Smooth muscle cell of the brain vasculature (primary cell): ENCODE measurements at regions not wholly inside any gene's neighbourhood (a gene's known extent, or its start where the extent isn't known, plus 50 kb on each side); places are given as distances from the start of the nearest gene placed in this dataset.
A peak's percentile ranks its signal among the peaks of the same experiment; 100 is the strongest.

Source experiments
- DNase-seq: peaks from one replicate; pipeline ENCODE4 v3.0.0-alpha.2; 2012; ENCODE audit warnings: low read depth, low spot score

DNA sequence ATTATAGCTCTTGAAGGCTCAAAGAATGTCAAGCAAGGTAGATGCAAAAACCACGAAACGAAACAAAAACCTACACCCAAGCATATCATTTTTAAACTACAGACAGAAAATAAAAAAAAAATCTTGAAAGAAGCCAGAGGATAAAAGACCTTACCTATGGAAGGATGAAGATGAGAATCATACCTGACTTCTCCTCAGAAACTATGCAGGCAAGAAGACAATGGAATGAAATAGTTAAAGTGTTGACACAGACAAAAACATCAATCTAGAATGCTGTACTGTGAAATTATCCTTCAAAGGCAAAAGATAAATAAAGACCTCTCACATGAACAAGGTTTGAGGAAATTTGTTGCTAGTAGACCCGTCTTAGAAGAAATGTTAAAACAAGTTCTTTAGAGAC is 372.0 kb downstream of the ZIC4 start:
- DNase-seq, result no peak

DNA sequence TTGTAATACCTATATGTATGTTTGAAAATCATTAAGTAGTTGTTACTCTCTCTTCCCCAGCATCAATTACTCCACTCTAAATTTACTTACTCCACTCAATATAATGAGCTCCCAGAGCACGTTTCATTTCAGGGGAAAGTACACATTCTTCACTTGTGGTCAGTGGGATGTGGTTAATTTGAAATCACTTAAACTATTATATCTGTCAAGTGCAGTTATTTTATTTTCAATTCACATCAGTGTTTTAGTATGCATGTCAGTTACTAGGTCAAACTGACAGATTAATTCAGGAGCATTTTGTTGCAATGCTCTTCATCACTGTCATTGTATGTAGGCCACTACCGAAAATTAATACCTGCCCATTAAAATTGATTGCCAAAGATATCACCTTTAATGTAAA is 376.1 kb downstream of the ZIC4 start:
- DNase-seq, result no peak

DNA sequence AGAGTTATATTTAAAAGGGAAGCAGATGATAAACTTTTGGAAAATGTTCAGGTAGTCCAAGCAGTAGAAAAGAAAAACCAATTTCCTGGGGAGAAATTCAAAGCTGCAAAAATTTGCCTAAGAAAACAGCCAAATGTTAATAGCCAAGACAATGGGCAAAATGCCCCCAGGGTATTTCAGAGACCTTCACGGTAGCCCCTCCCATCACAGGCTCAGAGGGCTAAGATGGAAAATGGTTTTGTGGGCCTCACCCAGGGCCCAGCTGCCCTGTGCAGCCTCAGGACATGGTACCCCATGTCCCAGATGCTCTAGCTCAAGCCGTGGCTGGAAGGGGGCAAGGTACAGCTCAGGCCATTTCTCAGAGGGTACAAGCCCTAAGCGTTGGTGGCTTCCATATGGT is 391.0 kb downstream of the ZIC4 start:
- no peak for DNase-seq

GRCh38 chr3:147008886-147009285 is 397.5 kb downstream of the ZIC4 start:
- DNase-seq, result peak; percentile 82

DNA sequence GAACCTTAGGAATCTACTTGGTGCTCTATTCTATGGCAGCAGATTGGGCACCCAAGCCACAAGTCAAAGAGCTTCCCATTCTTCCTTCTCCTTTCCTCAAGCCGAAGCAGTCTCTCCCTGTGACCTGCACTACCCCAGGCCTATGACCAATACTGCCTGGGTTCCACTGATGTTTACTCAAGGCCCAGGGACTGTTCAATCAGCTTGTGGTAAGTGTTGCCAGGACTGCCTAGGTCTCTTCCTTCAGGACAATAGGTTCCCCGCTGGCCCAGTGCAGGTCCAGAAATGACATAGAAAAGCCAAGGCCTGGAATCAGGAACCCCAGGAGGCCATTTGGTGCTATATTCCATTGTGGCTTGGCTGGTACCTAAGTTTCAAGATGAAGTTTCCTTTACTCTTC is 397.9 kb downstream of the ZIC4 start:
- DNase-seq, result no peak

- DNase-seq, result no peak
Measured at GRCh38 chr3:147007736-147008245, 398.6 kb downstream of the ZIC4 start.

DNA sequence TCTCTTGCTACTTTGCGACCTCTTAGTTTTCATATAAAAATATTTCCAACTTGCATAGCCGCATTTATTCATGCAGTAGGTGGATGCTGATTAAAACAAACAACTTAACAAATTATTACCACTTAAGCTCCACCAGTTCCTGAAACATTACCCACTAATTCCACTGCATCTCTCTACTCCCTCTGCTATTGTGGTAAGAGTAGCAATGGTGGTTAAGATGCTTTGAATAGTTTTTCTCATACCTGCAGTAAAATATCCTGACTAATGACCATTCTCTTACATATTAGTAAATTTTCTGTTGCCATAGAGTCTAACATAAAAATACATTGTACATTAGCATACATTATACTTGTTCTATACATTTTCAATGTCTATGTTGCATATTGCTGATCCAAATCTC is 397.6 kb upstream of the PLSCR5 start:
- DNase-seq, result no peak

DNA sequence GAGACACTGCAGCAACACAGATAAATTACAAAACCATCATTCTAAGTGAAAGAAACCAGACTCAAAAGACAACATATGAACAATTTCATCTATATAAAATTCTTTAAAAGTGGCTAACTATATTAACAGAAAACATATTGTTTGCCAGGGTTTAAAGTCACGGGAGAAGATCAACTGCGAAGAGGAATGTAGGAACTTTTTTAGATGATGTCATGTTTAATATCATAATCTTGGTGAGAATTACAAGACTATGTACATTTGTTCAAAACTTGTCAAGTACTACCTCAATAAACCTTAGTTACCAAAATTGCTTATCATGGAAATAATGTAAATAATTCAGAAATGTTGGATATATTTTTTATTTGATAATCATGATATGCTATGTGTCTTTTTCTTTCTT is 395.1 kb upstream of the PLSCR5 start:
- no peak for DNase-seq

GRCh38 chr3:146991907-146992306 is 386.8 kb upstream of the PLSCR5 start:
- no peak for DNase-seq

DNA sequence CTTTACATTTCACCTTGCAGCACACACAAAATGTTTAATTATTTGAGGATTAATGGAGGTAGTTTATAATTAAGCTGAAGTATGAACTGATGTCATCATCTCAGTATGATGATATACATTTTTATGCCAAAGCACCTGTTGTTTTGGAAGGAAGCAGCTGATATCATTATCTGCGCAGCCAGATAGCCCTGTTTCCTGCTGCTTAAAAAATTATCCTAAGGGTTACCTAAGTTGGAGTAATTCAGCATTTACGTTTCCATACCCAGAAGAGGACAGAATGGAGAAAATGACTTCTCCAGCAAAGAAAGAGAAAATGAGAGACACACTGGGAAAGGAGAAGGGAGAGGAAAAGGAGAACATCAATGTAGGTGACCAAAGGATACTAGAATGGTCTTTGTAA is 370.3 kb upstream of the PLSCR5 start:
- DNase-seq, result no peak

GRCh38 chr3:146975032-146975431 is 369.9 kb upstream of the PLSCR5 start:
- no peak for DNase-seq

DNA sequence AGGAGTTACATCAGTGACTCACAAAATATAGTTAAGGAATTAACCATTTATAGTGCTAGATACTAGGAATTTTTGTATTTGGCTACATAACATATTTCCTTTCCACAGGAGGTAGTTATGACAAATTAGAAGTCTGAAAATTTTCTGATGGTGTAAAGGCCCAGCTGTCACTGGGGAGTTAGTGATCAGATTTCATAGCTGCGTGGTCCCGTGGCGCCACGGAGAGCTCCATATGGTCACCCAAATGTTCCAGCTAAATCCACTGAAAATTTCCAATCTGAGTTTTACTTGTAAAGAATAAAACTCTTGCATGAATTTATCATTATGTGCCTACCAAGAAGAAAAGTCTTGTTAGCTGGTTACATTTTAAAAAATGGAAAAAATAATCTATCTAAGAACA is 368.9 kb upstream of the PLSCR5 start:
- no peak for DNase-seq

GRCh38 chr3:146972726-146973125 is 367.6 kb upstream of the PLSCR5 start:
- DNase-seq, result no peak

GRCh38 chr3:146970236-146970635 is 365.1 kb upstream of the PLSCR5 start:
- no peak for DNase-seq

DNA sequence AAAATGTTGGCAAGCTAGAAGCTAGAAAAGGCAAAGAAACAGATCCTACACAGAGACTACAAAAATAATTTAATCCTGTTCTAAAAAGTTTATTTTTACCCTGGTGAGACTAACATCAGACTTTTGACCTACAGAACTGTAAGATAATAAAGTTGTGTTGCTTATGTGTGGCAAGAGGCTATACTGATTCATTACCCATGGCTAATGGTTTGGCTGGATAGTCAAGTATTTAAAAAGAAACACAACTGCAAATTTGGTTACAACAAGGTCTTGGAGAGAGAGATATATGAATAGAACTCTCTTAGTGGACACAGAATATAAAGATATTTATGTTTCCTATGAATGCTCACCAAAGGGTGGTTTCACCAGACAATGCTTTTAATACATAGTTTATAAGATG is 364.2 kb upstream of the PLSCR5 start:
- DNase-seq, result no peak

- no peak for DNase-seq
Measured at GRCh38 chr3:146968204-146968651, 363.1 kb upstream of the PLSCR5 start.

DNA sequence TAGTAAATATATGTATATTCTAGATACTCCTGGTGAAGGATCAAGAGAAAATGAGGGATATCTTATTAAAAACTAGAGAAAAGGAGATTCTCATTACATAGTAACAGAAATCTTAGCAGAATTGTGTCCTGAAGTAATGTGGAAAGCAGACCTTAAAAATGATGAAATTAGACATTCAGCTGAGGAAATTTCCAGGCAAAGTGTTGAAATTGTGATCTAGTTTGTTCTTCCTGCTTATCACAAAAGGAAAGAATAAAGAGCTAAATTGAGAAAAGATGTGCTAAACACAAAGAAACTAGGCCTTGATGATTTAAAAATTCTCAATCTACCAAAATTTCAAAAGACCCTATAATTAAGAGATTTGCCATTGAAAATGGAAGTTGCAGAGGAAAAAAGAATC is 362.6 kb upstream of the PLSCR5 start:
- DNase-seq, result no peak

DNA sequence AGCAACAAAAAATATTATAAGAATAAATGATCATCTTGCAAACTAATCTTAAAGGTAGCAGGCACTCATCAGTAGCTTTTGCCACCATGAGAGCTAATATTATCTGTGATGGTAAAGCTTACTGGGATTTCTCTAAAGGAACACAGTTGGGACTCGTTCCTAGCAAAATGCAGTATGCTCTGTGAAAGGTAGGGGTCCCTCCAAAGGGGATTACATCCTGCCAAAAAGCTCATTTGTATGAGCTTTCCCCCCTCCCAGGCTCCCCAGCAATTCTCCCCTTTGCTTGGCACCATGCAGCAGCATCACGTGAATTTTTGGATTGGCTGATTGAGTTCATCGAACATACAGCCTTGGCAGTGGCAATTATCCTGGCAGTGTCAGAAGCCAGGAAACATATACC is 361.0 kb upstream of the PLSCR5 start:
- no peak for DNase-seq

DNA sequence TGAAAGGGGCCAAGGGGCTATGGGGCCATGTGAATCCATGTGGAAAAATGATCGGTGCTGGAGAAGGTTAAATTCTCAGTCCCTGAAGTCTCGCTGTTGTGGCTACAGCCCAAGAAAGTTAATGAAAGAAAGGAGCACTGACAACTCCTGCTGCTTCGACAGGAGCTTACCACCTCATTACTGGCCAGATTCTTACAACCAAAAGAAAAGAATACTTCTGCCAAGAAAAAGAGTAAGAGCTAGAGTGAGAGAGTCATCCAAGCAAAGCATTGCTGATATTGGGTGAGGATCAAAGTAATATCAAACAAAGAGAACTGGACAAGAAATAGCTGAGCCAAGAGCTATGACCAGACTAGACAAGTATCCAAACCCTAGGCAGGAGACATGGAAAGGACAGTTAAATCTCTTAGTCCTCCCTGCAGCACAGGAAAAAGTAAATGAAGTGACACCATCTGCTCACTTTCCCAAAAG is 348.4 kb upstream of the PLSCR5 start:
- peak; percentile 76 for DNase-seq

DNA sequence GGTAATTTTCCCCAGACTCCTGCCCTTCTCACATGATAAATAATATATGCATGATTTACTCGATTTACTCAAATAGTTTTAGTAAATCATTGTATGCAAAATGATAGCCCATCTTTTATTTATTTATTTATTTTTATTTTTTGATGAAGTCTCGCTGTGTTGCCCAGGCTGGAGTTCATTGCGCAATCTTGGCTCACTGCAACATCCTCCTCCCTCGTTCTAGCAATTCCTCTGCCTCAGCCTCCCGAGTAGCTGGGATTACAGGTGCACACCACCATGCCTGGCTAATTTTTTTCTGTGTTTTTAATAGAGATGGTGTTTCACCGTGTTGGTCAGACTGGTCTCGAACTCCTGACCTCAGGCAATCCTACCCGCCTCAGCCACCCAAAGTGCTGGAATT is 343.8 kb upstream of the PLSCR5 start:
- no peak for DNase-seq

DNA sequence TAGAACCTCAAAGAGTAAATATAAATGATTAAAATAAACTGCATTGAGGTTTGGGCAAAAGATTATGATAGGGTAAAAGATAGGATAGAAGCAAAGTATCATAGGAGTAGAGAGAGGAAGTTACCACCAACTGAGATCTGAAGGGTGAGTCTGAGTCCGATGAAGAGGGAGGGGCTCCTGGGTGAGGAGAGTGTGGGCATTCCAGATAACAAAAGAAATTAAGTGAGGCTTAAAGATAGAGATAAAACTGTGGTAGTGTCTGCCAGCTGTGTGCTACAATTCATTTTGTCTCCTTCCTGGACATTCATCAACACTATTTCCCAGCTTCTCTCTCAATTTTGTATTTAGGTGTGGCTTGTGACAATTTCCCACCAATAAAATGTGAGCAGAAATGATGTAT is 343.0 kb upstream of the PLSCR5 start:
- no peak for DNase-seq

DNA sequence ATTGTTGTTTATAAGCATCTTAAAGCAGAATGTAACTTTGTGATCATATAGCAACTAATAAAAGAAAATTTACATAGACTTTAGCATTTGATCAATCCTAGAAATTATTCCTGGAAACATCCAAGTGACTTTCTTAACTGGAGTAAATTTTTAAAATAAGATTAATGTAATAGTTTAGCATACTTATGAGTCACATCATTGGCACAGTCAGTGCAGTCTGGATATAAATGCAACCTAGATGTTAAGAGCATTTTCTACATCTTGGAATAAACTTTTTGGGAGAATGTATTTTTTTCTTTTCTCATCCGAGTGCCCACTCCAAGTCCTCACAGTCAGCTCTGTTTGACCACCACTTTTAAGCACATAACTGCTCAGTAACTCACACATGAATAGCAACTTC is 324.6 kb upstream of the PLSCR5 start:
- DNase-seq, result no peak

GRCh38 chr3:146928421-146929059 is 323.4 kb upstream of the PLSCR5 start:
- no peak for DNase-seq

GRCh38 chr3:146921693-146922092 is 316.5 kb upstream of the PLSCR5 start:
- no peak for DNase-seq
